Fibroblast of the aortic adventitia (primary cell): ENCODE measurements at regions not wholly inside any gene's neighbourhood (a gene's known extent, or its start where the extent isn't known, plus 50 kb on each side); places are given as distances from the start of the nearest gene placed in this dataset.
"Not testable (repeated sequence)": the region's sequence is repeated elsewhere in the genome, so short reads cannot be mapped to it uniquely, and the experiment has no call there.

Experiments used
- DNase-seq: peaks from one replicate; pipeline ENCODE4 v3.0.0-alpha.2; 2010; ENCODE audit warnings: low read depth
- H3K4me3 ChIP-seq: 2 replicates; pipeline ENCODE4 v1.5.1; 2011; ENCODE audit warnings: low read depth, mild to moderate bottlenecking, control low read depth, low read length, moderate library complexity
- TF ChIP-seq, protein P1 (sequence below): IDR thresholded peaks from 2 replicates; pipeline ENCODE4 v1.5.1; 2011; ENCODE audit warnings: mild to moderate bottlenecking, low read length, control low read depth, inconsistent platforms; ENCODE audit not compliant: insufficient read depth

DNA sequence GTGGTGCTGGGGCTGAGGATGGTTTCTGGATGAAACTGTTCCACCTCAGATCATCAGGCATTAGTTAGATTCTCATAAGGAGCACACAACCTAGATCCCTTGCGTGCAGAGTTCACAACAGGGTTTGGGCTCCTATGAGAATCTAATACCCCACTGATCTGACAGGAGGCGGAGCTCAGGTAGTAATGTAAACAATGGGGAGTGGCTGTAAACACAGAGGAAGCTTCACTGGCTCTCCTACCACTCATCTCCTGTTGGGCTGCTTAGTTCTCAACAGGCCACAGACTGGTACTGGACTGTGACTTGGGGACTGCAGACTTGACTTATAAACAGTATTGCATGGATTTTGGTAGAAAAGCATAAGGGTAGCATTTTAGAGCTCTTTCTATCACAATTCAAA, 870.7 kb upstream of the CDH10 start:
- H3K4me3 ChIP-seq = no peak overlapping the region
- TF ChIP-seq, protein P1, sequence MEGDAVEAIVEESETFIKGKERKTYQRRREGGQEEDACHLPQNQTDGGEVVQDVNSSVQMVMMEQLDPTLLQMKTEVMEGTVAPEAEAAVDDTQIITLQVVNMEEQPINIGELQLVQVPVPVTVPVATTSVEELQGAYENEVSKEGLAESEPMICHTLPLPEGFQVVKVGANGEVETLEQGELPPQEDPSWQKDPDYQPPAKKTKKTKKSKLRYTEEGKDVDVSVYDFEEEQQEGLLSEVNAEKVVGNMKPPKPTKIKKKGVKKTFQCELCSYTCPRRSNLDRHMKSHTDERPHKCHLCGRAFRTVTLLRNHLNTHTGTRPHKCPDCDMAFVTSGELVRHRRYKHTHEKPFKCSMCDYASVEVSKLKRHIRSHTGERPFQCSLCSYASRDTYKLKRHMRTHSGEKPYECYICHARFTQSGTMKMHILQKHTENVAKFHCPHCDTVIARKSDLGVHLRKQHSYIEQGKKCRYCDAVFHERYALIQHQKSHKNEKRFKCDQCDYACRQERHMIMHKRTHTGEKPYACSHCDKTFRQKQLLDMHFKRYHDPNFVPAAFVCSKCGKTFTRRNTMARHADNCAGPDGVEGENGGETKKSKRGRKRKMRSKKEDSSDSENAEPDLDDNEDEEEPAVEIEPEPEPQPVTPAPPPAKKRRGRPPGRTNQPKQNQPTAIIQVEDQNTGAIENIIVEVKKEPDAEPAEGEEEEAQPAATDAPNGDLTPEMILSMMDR = no peak
- no peak for DNase-seq

DNA sequence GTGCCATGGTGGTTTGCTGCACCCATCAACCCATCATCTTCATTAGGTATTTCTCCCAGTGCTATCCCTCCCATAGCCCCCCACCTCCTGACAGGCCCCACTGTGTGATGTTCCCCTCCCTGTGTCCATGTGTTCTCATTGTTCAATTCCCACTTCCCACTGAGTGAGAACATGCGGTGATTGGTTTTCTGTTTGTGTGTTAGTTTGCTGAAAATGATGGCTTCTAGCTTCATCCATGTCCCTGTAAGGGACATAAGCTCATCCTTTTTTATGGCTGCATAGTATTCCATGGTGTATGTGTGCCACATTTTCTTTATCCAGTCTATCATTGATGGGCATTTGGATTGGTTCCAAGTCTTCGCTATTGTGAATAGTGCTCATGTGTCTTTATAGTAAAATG, 865.9 kb upstream of the CDH10 start:
- DNase-seq, H3K4me3 ChIP-seq: not testable (repeated sequence)

DNA sequence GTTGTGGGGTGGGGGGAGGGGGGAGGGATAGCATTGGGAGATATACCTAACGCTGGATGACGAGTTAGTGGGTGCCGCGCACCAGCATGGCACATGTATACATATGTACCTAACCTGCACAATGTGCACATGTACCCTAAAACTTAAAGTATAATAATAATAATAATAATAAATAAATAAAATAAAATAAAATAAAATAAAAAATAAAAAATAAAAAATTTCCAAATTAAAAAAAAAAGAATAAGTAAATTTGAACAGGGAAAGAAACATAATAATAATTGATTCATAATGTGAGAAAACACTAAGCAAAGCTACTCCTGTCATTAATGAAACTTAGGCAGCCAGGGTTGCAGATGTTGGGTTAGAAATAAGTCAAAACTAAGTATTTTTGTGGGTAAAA, 863.2 kb upstream of the CDH10 start:
- not testable (repeated sequence) for DNase-seq, H3K4me3 ChIP-seq

DNA sequence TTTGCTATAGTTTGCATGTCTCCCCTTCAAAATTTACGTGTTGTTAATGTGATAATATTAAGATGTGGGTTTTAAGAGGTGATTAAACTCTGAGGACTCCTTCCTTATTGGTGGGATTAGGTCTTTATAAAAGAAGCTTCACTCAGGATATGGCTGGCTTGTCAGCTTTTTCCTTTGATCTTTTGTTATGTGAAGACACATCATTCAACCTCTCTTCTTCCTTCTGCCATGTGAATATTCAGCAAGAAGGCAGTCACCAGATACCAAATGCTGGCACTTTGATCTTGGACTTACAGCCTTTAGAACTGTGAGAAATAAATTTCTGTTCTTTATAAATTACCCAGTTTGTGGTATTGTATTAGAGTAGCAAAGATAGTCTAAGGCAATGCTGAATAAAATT, 855.9 kb upstream of the CDH10 start:
- DNase-seq = no peak
- TF ChIP-seq, protein P1 = no peak

DNA sequence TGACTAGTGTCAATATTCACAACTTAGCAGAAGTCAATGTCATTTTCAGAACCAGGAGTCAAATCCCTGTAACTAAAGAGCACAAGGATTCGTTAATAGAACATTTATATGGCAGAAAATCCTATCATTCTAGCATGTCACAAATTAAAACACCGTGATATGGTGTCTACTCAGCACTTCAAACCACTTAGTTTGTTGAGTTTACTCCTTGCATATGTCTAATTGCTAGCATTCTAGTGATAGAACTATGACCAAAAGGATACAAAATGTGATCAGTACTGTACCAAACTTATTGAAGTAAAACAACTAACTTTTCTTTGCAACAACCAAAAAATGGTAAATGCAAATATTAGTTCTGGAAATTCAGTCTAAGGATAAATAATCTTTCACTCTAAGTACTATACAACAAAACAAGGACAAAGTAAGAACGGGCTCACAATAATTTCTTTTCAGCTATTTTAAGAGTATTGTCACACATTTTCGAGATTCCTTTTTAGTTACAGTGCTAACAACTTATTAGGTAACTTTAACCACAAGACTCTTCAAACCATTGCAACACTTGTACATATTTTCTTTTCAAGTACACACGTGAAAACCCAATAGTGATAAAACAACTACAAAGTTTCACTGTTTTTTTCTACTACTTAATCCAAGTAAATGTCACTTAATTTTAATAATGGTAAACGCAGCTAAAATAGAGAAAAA, 845.2 kb upstream of the CDH10 start:
- no peak overlapping the region for H3K4me3 ChIP-seq
- TF ChIP-seq, protein P1 = no peak

More for the DNA sequence above, 855.9 kb upstream of the CDH10 start:
- no peak overlapping the region for H3K4me3 ChIP-seq

DNA sequence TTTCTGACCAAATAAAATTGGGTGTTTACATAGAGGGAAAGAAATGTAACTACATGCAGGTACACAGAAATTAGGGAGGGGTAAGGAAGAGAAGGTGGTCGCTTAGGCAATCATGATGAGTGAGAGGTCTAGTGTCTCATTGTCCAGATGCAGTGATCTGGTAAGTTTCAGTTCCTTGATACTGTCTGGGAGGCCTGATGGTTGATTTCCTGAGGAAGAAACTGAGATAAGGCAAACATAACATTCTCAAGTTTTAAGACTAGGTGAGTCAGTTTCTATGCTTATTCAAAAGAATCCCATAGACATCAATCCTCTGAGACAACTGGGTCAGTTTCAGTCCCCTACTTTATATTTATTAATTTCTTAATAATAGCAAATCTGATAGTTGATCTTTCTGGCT, 843.3 kb upstream of the CDH10 start:
- no peak overlapping the region for H3K4me3 ChIP-seq
- DNase-seq = no peak
- TF ChIP-seq, protein P1 = no peak

More for the DNA sequence above, 845.2 kb upstream of the CDH10 start:
- no peak for DNase-seq

DNA sequence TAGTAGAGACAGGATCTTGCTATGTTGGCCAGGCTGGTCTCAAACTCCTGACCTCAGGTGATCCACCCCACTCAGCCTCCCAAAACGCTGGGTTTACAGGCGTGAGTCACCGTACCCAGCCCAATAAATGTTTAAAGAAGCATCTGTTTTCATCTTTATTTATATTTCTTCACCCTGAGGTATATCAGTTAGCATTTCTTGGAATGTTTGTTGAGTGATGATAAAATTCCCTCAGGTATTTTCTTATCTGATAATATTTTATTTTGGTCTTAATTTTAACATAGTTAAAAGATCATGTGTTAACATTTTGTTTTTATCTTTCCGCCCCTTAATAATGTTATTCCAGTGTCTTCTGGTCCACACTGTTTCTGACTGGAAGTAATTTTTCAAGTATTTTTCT, 839.6 kb upstream of the CDH10 start:
- TF ChIP-seq, protein P1 = no peak
- no peak overlapping the region for H3K4me3 ChIP-seq

DNA sequence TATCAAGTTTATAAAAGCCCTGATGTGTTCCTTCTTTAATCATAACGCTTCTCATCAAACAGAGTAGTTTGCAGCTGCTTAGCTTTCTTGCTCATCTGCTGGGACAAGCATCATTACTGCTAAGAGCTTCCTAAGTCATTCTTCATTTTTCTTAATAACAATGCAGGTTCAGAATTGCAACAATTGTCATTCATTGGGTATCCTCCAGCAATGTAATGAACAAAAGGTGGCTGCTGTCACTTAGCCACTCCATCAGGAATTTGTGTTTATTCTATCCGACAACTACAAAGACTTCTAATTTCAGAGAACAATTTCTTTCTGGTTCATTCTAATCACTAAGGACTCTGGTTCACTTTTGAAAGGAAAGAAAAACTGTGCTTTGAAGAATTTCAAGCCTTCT, 836.7 kb upstream of the CDH10 start:
- no peak for DNase-seq
- no peak overlapping the region for H3K4me3 ChIP-seq
- TF ChIP-seq, protein P1 = no peak

More for the DNA sequence above, 839.6 kb upstream of the CDH10 start:
- DNase-seq = no peak
